Neutrophil (primary cell): ENCODE measurements at regions not wholly inside any gene's neighbourhood (a gene's known extent, or its start where the extent isn't known, plus 50 kb on each side); places are given as distances from the start of the nearest gene placed in this dataset.

Experiments used
- H3K27ac ChIP-seq: fragments of 200-600 bp; sonication (generic); 2 replicates; pipeline ENCODE4 v1.5.1; 2016; ENCODE audit warnings: mild to moderate bottlenecking, moderate library complexity
- H3K27me3 ChIP-seq: fragments of 200-600 bp; sonication (generic); 2 replicates; pipeline ENCODE4 v1.6.0; 2016; ENCODE audit warnings: mild to moderate bottlenecking
- H3K36me3 ChIP-seq: fragments of 200-600 bp; sonication (generic); 2 replicates; pipeline ENCODE4 v1.5.1; 2017
- H3K4me1 ChIP-seq, 2 experiments: fragments of 200-600 bp in 1 of 2; sonication (generic) in 1 of 2; 1 replicate in 1 of 2; 2 replicates in 1 of 2; pipeline versions ENCODE4 v1.5.1 to v1.6.1; 2013 to 2016; ENCODE audit warnings: low read depth in 1 of 2, low read length in 1 of 2, mild to moderate bottlenecking in 1 of 2, moderate library complexity in 1 of 2; ENCODE audit not compliant: control insufficient read depth in 1 of 2, insufficient read depth in 1 of 2
- H3K4me3 ChIP-seq, 2 experiments: fragments of 200-600 bp in 1 of 2; sonication (generic) in 1 of 2; 1 replicate in 1 of 2; 2 replicates in 1 of 2; pipeline ENCODE4 v1.5.1; 2013 to 2016; ENCODE audit warnings: low read depth in 1 of 2, low read length in 1 of 2, mild to moderate bottlenecking in 1 of 2, moderate library complexity in 1 of 2
- H3K9me3 ChIP-seq: fragments of 200-600 bp; sonication (generic); 2 replicates; pipeline ENCODE4 v1.5.1; 2016
- CTCF ChIP-seq: fragments of 200-600 bp; sonication (generic); IDR thresholded peaks from 2 replicates; pipeline ENCODE4 v1.5.1; 2016; ENCODE audit warnings: antibody characterized with exemption

- no peak for TF ChIP-seq CTCF
- H3K36me3 ChIP-seq, result no peaks in the 10 kb centered on the region
- no peak overlapping the region for H3K4me3 ChIP-seq
- no peaks in the 10 kb centered on the region for H3K4me1 ChIP-seq
- no peaks in the 10 kb centered on the region for H3K9me3 ChIP-seq
- H3K27me3 ChIP-seq, result no peaks in the 10 kb centered on the region
- no peak overlapping the region for H3K27ac ChIP-seq
Observed at GRCh38 chr4:28221536-28221935, 1360.9 kb downstream of the STIM2 start.

- no peak for TF ChIP-seq CTCF
- Histone ChIP-seq H3K4me3 (no peak overlapping the region), H3K27me3 (no peaks in the 10 kb centered on the region), H3K4me1 (no peaks in the 10 kb centered on the region), H3K36me3 (no peaks in the 10 kb centered on the region), H3K27ac (no peak overlapping the region), H3K9me3 (no peaks in the 10 kb centered on the region)
Observed at GRCh38 chr4:28225050-28225449, 1364.4 kb downstream of the STIM2 start.

GRCh38 chr4:28225689-28226353 is 1365.2 kb downstream of the STIM2 start:
- H3K4me1 ChIP-seq, result no peaks in the 10 kb centered on the region
- H3K4me3 ChIP-seq, result no peak overlapping the region
- no peaks in the 10 kb centered on the region for H3K36me3 ChIP-seq
- TF ChIP-seq CTCF, result no peak
- no peak overlapping the region for H3K27ac ChIP-seq
- H3K9me3 ChIP-seq, result no peaks in the 10 kb centered on the region
- H3K27me3 ChIP-seq, result no peaks in the 10 kb centered on the region

- no peak overlapping the region for H3K4me3 ChIP-seq
- TF ChIP-seq CTCF, result no peak
- no peak overlapping the region for H3K27ac ChIP-seq
- H3K9me3 ChIP-seq, result no peaks in the 10 kb centered on the region
- H3K27me3 ChIP-seq, result no peaks in the 10 kb centered on the region
- no peaks in the 10 kb centered on the region for H3K36me3 ChIP-seq
- H3K4me1 ChIP-seq, result no peaks in the 10 kb centered on the region
Observed at GRCh38 chr4:28226962-28227361, 1366.3 kb downstream of the STIM2 start.

- H3K9me3 ChIP-seq, result no peaks in the 10 kb centered on the region
- TF ChIP-seq CTCF, result no peak
- no peak overlapping the region for H3K4me3 ChIP-seq
- no peaks in the 10 kb centered on the region for H3K36me3 ChIP-seq
- no peaks in the 10 kb centered on the region for H3K4me1 ChIP-seq
- H3K27me3 ChIP-seq, result no peaks in the 10 kb centered on the region
- no peak overlapping the region for H3K27ac ChIP-seq
Observed at GRCh38 chr4:28227764-28228163, 1367.1 kb downstream of the STIM2 start.
